HepG2 (cell line): ENCODE measurements at regions not wholly inside any gene's neighbourhood (a gene's known extent, or its start where the extent isn't known, plus 50 kb on each side); places are given as distances from the start of the nearest gene placed in this dataset.

ENCODE experiments used
- AGO1 ChIP-seq: fragments of 200-400 bp; formaldehyde crosslinking; IDR thresholded peaks from 2 replicates; pipeline ENCODE4 v1.6.1; 2017; ENCODE audit warnings: mild to moderate bottlenecking, low read depth, low read length, moderate library complexity; ENCODE audit not compliant: poor library complexity, severe bottlenecking
- ARNTL ChIP-seq: sonication (generic); formaldehyde crosslinking; IDR thresholded peaks from 2 replicates; pipeline ENCODE4 v1.4.0; 2020; ENCODE audit warnings: mild to moderate bottlenecking, missing genetic modification reagents
- BCL6 ChIP-seq: IDR thresholded peaks from 2 replicates; pipeline ENCODE4 v1.6.1; 2016; ENCODE audit warnings: missing genetic modification reagents, missing compliant biosample characterization
- GTF2F1 ChIP-seq: fragments of 150-350 bp; IDR thresholded peaks from 2 replicates; pipeline ENCODE4 v1.6.1; 2014; ENCODE audit warnings: low read length
- HDAC1 ChIP-seq: sonication (generic); formaldehyde crosslinking; IDR thresholded peaks from 2 replicates; pipeline ENCODE4 v1.5.1; 2020; ENCODE audit warnings: mild to moderate bottlenecking, missing genetic modification reagents
- HIVEP1 ChIP-seq: sonication (generic); formaldehyde crosslinking; IDR thresholded peaks from 2 replicates; pipeline ENCODE4 v1.4.0; 2020; ENCODE audit warnings: mild to moderate bottlenecking, missing genetic modification reagents
- KDM4B ChIP-seq: sonication (generic); formaldehyde crosslinking; IDR thresholded peaks from 2 replicates; pipeline ENCODE4 v1.4.0; 2020; ENCODE audit warnings: missing genetic modification reagents
- NFE2L2 ChIP-seq: fragments of 150-350 bp; IDR thresholded peaks from 2 replicates; pipeline ENCODE4 v1.6.1; 2014; ENCODE audit warnings: low read length
- NR2F2 ChIP-seq: IDR thresholded peaks from 2 replicates; pipeline ENCODE4 v1.6.1; 2012; ENCODE audit warnings: low read depth, inconsistent platforms, borderline replicate concordance
- SALL2 ChIP-seq: sonication (generic); formaldehyde crosslinking; IDR thresholded peaks from 2 replicates; pipeline ENCODE4 v1.8.1; 2023; ENCODE audit warnings: mild to moderate bottlenecking, missing genetic modification reagents, inconsistent platforms
- SIN3B ChIP-seq: fragments of 150-350 bp; IDR thresholded peaks from 2 replicates; pipeline ENCODE4 v1.6.1; 2014; ENCODE audit warnings: low read length
- TRIM24 ChIP-seq: sonication (generic); formaldehyde crosslinking; IDR thresholded peaks from 2 replicates; pipeline ENCODE4 v1.8.0; 2022; ENCODE audit warnings: mild to moderate bottlenecking, missing genetic modification reagents
- ZBTB7A ChIP-seq: sonication (generic); formaldehyde crosslinking; IDR thresholded peaks from 2 replicates; pipeline ENCODE4 v1.8.0; 2022; ENCODE audit warnings: mild to moderate bottlenecking, missing genetic modification reagents
- ZKSCAN5 ChIP-seq: sonication (generic); formaldehyde crosslinking; IDR thresholded peaks from 2 replicates; pipeline ENCODE4 v1.5.1; 2020; ENCODE audit warnings: mild to moderate bottlenecking, missing genetic modification reagents
- ZMYM2 ChIP-seq: sonication (generic); formaldehyde crosslinking; IDR thresholded peaks from 2 replicates; pipeline ENCODE4 v1.8.0; 2022; ENCODE audit warnings: mild to moderate bottlenecking, missing genetic modification reagents
- ZNF138 ChIP-seq: sonication (generic); formaldehyde crosslinking; IDR thresholded peaks from 2 replicates; pipeline ENCODE4 v1.5.0; 2020; ENCODE audit warnings: mild to moderate bottlenecking, low read depth, missing genetic modification reagents
- ZNF142 ChIP-seq: sonication (generic); formaldehyde crosslinking; IDR thresholded peaks from 2 replicates; pipeline ENCODE4 v1.4.0; 2020; ENCODE audit warnings: missing genetic modification reagents
- ZNF331 ChIP-seq: sonication (generic); formaldehyde crosslinking; IDR thresholded peaks from 2 replicates; pipeline ENCODE4 v1.4.0; 2020; ENCODE audit warnings: missing genetic modification reagents
- ZNF367 ChIP-seq: sonication (generic); formaldehyde crosslinking; IDR thresholded peaks from 2 replicates; pipeline ENCODE4 v1.4.0; 2020; ENCODE audit warnings: missing genetic modification reagents, borderline replicate concordance
- ZNF567 ChIP-seq: sonication (generic); formaldehyde crosslinking; IDR thresholded peaks from 2 replicates; pipeline ENCODE4 v1.8.1; 2023; ENCODE audit warnings: mild to moderate bottlenecking, missing genetic modification reagents, borderline replicate concordance
- ZUFSP ChIP-seq: sonication (generic); formaldehyde crosslinking; IDR thresholded peaks from 2 replicates; pipeline ENCODE4 v1.9.0; 2021; ENCODE audit warnings: missing genetic modification reagents, mild to moderate bottlenecking, borderline replicate concordance

- TF ChIP-seq ZUFSP (CRISPR knock-in tag) (no peak), ZNF367 (no peak), AGO1 (no peak), ZBTB7A (CRISPR knock-in tag) (peak; percentile 29; the same call in 1 of the 2 replicates), KDM4B (no peak), SALL2 (no peak), ZMYM2 (CRISPR knock-in tag) (peak; percentile 78), HIVEP1 (CRISPR knock-in tag) (no peak), BCL6 (peak; percentile 21; the same call in 1 of the 2 replicates), HDAC1 (CRISPR knock-in tag) (0 out of 2 replicates have a peak, but pooled peaks have one; percentile 44), GTF2F1 (no peak), ARNTL (CRISPR knock-in tag) (no peak), ZNF142 (no peak), ZNF331 (CRISPR knock-in tag) (no peak), SIN3B (no peak), NR2F2 (0 out of 2 replicates have a peak, but pooled peaks have one; percentile 43), TRIM24 (CRISPR knock-in tag) (no peak), ZKSCAN5 (CRISPR knock-in tag) (no peak), ZNF138 (CRISPR knock-in tag) (no peak), NFE2L2 (no peak), ZNF567 (no peak)
Measured at GRCh38 chr6:21309807-21310221, 283.7 kb upstream of the SOX4 start (continued).
